Upper lobe of right lung (tissue), 1 donor: ENCODE measurements at regions not wholly inside any gene's neighbourhood (a gene's known extent, or its start where the extent isn't known, plus 50 kb on each side); places are given as distances from the start of the nearest gene placed in this dataset.
"Not testable (repeated sequence)": the region's sequence is repeated elsewhere in the genome, so short reads cannot be mapped to it uniquely, and the experiment has no call there.

Experiments used
- ATAC-seq: fragments of 200-7000 bp; cut with Tn5 transposase; one replicate; pipeline ENCODE4 v1.9.1; 2020; ENCODE audit warnings: mild to moderate bottlenecking, moderate library complexity
- DNase-seq: peaks from one replicate; pipeline ENCODE4 v3.0.0-alpha.2; 2020
- H3K27ac ChIP-seq: fragments of 200-600 bp; one replicate; pipeline ENCODE4 v1.8.0; 2022
- H3K27me3 ChIP-seq: fragments of 200-600 bp; one replicate; pipeline ENCODE4 v1.8.0; 2022; ENCODE audit warnings: mild to moderate bottlenecking
- H3K36me3 ChIP-seq: fragments of 200-600 bp; one replicate; pipeline ENCODE4 v1.8.0; 2022
- H3K4me1 ChIP-seq: fragments of 200-600 bp; one replicate; pipeline ENCODE4 v1.8.0; 2022
- H3K4me3 ChIP-seq: fragments of 200-600 bp; one replicate; pipeline ENCODE4 v1.8.0; 2022; ENCODE audit warnings: mild to moderate bottlenecking
- H3K9me3 ChIP-seq: fragments of 200-600 bp; one replicate; pipeline ENCODE4 v1.8.0; 2022
- CTCF ChIP-seq: fragments of 200-600 bp; IDR thresholded peaks from one replicate; pipeline ENCODE4 v1.8.0; 2022; ENCODE audit warnings: antibody characterized with exemption
- intact Hi-C: fragments of 100-400 bp; cut with DNase I; formaldehyde crosslinking; loops from one replicate; pipeline ENCODE4 v1.11.0; 2022
- donor health status: DM: no; HTN: yes; CAD: no; lungs with severe emphysema.

GRCh38 chr6:27669295-27669623 lies 196.4 kb upstream of the ZNF184 start:
- Histone ChIP-seq H3K27me3 (peaks cover 97% of the 10 kb centered on the region), H3K9me3 (no peaks in the 10 kb centered on the region), H3K27ac (no peak overlapping the region), H3K4me1 (no peaks in the 10 kb centered on the region), H3K4me3 (no peak overlapping the region), H3K36me3 (no peaks in the 10 kb centered on the region)
- DNase-seq (no peak), ATAC-seq (no peak)
- intact Hi-C loops = no loop called here
- TF ChIP-seq CTCF = no peak

- Histone ChIP-seq H3K4me3 (no peak overlapping the region), H3K27ac (no peak overlapping the region), H3K9me3 (no peaks in the 10 kb centered on the region), H3K27me3 (peaks cover 92% of the 10 kb centered on the region), H3K36me3 (no peaks in the 10 kb centered on the region), H3K4me1 (no peaks in the 10 kb centered on the region)
- no peak for DNase-seq
- no peak for TF ChIP-seq CTCF
- intact Hi-C loops = no loop called here
- ATAC-seq = no peak
Measured at GRCh38 chr6:27668442-27669294, 195.8 kb upstream of the ZNF184 start.

- intact Hi-C loops = no loop called here
- no peak overlapping the region for H3K27ac ChIP-seq
- peaks cover 85% of the 10 kb centered on the region for H3K27me3 ChIP-seq
- no peaks in the 10 kb centered on the region for H3K4me1 ChIP-seq
- H3K36me3 ChIP-seq = no peaks in the 10 kb centered on the region
- DNase-seq (no peak), ATAC-seq (no peak)
- no peaks in the 10 kb centered on the region for H3K9me3 ChIP-seq
- TF ChIP-seq CTCF = no peak
- no peak overlapping the region for H3K4me3 ChIP-seq
Measured at GRCh38 chr6:27667657-27668441, 194.9 kb upstream of the ZNF184 start.

GRCh38 chr6:27667016-27667656 lies 194.2 kb upstream of the ZNF184 start:
- no peak for TF ChIP-seq CTCF
- H3K27ac ChIP-seq = no peak overlapping the region

GRCh38 chr6:27662769-27663168 lies 189.9 kb upstream of the ZNF184 start:
- Histone ChIP-seq H3K27me3 (peaks cover 41% of the 10 kb centered on the region), H3K27ac (no peak overlapping the region), H3K36me3 (no peaks in the 10 kb centered on the region), H3K9me3 (no peaks in the 10 kb centered on the region), H3K4me1 (no peaks in the 10 kb centered on the region), H3K4me3 (no peak overlapping the region)
- DNase-seq = no peak
- TF ChIP-seq CTCF = no peak
- intact Hi-C loops = no loop called here
- no peak for ATAC-seq

More at GRCh38 chr6:27667016-27667656, 194.2 kb upstream of the ZNF184 start:
- DNase-seq (no peak), ATAC-seq (no peak)
- no peaks in the 10 kb centered on the region for H3K9me3 ChIP-seq
- no peaks in the 10 kb centered on the region for H3K4me1 ChIP-seq
- H3K36me3 ChIP-seq = no peaks in the 10 kb centered on the region
- H3K4me3 ChIP-seq = no peak overlapping the region
- intact Hi-C loops = no loop called here
- peaks cover 78% of the 10 kb centered on the region for H3K27me3 ChIP-seq

- H3K27me3 ChIP-seq = peaks cover 35% of the 10 kb centered on the region
- DNase-seq, H3K36me3 ChIP-seq, H3K9me3 ChIP-seq, intact Hi-C loops, H3K27ac ChIP-seq, H3K4me1 ChIP-seq, H3K4me3 ChIP-seq, ATAC-seq: not testable (repeated sequence)
Measured at GRCh38 chr6:27662212-27662611, 189.3 kb upstream of the ZNF184 start.

GRCh38 chr6:27653143-27653825 lies 180.4 kb upstream of the ZNF184 start:
- DNase-seq, H3K4me1 ChIP-seq, H3K36me3 ChIP-seq, intact Hi-C loops, ATAC-seq, H3K4me3 ChIP-seq, H3K9me3 ChIP-seq, H3K27ac ChIP-seq: not testable (repeated sequence)
- peaks cover 67% of the 10 kb centered on the region for H3K27me3 ChIP-seq
